SH-SY5Y (cell line): ENCODE measurements at regions not wholly inside any gene's neighbourhood (a gene's known extent, or its start where the extent isn't known, plus 50 kb on each side); places are given as distances from the start of the nearest gene placed in this dataset.

Experiments used
- GATA2 ChIP-seq: IDR thresholded peaks from 2 replicates; pipeline ENCODE4 v1.6.1; 2011; ENCODE audit warnings: mild to moderate bottlenecking, low read depth, low read length
- GATA3 ChIP-seq: IDR thresholded peaks from 2 replicates; pipeline ENCODE4 v1.6.1; 2011; ENCODE audit warnings: low read depth, mild to moderate bottlenecking, low read length, moderate library complexity

DNA sequence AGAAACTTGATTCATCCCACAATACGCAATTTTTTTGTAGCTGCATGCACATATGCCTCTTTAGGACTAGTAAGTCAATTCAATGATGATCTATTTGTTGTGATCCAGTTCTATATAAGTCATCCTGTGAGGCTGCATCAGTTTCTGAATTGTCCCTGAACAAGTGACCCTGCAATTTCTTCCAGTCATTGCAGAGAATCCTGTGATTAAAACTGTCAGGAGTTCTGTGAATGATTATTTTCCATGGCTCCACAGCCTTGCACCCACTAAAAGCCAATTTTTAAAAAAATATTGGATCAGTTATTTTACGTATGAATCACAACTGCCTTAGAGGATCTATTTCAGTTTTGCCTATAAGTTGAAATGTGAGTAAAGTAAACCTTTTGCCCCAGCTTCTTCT is 1585.0 kb upstream of the ACVR2A start:
- TF ChIP-seq GATA3 (no peak), GATA2 (no peak)

DNA sequence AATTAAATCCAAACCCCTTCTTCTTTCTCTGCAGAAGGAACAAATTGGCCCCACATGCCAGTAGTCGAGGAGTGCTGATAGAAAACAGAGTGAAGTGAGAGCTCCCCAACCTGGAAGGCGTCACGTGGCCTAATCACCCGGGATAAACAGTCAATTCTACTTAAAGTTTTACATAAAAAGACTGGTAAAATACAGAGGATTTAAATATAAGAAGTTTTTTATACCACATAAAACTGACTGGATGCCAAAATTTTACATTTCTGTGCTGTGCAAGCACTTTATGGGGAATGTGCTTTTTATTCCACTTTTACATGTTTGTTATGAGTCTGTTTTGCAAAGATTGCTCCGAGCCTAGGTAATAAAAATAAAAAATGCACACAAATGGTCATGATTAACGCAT is 1586.8 kb upstream of the ACVR2A start:
- no peak for TF ChIP-seq GATA3
- no peak for TF ChIP-seq GATA2

DNA sequence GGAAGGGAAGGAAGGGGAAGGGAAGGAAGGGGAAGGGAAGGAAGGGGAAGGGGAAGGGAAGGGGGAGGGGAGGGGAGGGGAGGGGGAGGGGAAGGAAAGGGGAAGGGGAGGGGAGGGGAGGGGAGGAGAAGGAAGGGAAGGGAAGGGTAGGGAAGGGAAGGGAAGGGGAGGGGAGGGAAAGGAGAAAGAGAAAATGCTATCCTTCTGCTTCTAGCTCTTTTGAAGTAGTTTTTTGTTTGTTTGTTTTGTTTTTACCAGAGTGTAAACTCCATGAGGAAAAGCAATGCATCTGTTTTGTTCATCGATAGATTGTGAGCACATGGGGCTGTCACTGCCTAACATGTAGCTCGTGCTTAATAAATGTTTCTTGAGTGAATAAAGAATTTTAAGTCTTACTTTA is 1592.7 kb upstream of the ACVR2A start:
- TF ChIP-seq GATA2: no peak
- no peak for TF ChIP-seq GATA3

DNA sequence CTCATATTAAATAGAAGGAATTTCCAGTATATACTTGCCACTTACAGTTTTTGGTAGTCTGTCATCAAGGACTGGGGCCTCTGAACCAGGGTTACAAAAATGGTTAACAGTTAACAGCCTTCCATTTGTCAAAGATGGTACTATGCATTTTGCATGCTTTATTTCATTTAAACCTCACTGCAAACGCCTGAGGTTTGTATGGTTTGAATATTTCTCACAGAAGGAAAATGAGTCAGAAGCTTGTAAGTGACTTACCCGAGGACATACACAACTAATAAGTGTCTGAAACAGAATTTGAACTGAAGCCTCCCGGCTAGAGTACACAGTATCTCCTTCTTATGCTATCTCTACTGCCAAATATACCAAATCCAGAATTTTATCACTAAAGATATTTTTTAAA is 1593.5 kb upstream of the ACVR2A start:
- no peak for TF ChIP-seq GATA2

DNA sequence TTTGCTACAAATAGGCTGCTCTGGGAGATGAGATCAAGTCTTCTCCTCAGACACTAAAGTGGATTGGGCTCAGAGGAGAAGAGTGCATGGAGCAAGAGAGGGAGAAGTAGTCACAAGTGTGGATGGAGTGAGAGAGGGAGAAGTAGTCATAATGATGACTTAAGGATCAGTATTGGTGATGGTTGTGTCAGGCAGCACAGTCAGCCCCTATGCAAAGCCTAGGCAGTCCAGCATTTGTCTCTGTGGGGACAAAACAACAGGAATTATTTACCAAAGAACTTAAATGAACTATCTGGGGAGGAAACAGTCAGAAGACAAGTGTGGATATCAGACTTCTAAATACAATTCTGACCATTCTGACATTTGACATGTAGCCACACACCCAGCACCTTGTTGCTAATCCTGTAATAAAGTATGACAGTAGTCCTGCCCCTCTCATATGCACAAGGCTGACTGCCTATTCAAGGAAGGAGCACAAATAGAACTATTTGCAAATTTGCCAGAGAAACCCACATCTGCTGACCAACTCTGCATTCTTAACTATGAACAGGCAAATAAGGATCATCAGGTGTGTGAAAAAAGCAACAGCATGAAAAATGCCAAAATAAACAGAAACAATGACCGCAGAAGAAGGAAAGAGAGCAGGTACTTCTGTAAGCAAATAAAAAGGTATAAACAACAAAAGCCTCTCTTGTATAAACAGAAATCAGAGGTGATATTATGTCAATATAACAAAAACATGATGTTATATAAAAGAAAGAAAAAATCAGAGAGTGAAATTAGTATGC is 1597.9 kb upstream of the ACVR2A start:
- TF ChIP-seq GATA2 (no peak), GATA3 (no peak)

DNA sequence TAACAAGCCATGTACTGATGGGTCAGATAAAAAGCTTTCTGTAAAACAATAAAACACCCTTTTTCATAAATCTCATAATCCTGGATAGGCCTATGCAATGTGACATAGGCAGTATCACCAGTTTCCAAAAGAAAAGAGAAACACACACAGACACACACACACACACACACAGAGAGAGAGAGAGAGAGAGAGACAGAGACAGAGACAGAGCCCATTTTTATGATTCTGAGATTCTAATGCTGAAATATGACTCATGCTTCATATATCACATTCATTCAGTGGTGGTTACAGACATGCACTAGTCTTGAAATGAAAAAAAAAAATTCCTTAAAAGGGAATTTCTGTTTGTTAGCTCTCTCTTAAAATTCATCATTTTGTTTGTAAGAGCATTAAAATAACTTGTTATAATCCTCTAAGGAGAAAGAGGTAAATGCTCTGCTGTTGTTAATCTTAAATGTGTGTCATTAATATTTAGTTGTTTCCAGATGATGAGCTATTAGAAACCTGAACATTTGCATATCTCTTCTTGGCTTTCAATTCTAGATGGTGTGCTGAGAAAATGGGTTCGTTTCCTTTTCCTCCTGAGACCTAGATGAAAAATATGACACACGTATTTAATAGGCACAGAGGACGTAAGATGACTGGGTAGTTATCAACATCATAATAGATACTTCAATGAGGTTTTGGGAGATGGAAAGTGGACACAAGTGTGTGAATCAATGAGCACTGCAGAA is 1598.7 kb upstream of the ACVR2A start:
- TF ChIP-seq GATA3 (no peak), GATA2 (no peak)

DNA sequence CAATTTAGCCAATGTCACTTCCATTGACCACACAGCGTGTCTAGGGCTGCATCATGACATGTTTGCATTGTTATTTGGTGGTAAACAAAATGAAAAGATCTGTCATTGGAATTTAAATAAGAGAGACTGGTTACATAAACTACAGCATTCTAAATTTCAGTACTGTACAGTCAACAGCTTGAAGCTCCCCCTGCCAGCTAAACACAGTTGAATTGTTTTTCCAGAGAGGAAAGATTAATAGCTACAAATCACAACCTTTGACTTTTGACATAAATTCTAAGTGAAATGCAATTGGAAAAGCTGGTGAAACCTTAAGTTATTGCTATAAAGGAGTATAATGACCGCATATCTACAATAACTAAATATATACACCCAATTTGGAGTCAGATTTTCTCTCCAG is 1600.0 kb upstream of the ACVR2A start:
- TF ChIP-seq GATA2 (no peak), GATA3 (no peak)

DNA sequence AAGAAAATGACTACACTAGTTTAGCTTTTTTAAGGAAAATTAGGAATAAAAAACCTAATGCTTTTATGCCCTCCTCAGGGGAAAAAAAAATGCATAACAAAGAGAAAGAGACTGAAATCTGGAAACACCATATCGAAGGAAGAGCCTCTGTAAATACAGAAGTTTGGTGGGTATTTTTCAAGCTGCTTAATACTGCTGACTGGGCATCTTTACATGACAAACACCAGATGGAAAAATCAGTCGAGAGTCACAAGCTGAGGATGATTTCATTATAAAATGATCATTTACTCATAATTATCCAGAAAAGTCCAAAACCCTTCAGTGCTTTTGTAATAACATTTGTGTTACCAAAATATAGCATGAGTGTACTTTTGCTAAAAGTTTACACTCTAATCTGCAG is 1600.7 kb upstream of the ACVR2A start:
- TF ChIP-seq GATA3: no peak
- no peak for TF ChIP-seq GATA2

DNA sequence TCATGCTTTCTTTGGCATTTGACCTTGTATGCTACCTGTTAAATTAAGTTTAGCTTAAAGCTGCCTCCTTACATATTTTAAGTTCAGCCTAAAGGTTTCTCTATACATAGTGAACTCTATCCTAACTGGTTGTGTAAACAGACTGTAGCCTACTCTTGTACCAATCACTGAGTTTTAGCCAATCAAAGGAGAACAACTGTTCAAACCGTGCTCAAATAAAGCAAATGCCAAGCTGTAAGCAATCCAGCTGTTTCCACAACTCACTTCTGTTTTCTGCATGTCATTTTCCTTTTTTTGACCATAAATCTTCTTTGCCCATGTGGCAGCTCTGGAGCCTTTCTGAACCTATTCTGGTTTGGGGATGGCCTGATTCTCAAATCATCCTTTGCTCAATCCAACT is 1603.8 kb upstream of the ACVR2A start:
- TF ChIP-seq GATA3 (no peak), GATA2 (no peak)

DNA sequence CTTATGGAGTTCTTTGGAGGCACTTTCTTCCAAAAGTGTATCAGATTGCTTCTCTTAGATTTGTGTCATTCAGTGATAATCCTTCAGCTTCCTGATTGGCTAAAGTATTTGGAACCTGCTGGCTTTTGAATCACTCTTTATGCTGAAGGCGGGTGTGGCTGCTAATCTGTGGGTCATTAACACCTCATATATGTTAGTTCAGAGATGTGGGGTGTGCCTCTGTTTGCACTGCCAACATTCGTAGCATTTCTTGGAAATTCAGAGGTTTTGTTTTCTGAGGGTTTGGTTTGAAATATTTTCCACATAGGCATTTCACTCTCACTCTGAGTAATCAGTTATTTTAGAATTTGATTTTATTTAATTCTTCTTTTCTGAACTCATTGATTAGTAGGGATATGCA is 1604.4 kb upstream of the ACVR2A start:
- no peak for TF ChIP-seq GATA3
- no peak for TF ChIP-seq GATA2

DNA sequence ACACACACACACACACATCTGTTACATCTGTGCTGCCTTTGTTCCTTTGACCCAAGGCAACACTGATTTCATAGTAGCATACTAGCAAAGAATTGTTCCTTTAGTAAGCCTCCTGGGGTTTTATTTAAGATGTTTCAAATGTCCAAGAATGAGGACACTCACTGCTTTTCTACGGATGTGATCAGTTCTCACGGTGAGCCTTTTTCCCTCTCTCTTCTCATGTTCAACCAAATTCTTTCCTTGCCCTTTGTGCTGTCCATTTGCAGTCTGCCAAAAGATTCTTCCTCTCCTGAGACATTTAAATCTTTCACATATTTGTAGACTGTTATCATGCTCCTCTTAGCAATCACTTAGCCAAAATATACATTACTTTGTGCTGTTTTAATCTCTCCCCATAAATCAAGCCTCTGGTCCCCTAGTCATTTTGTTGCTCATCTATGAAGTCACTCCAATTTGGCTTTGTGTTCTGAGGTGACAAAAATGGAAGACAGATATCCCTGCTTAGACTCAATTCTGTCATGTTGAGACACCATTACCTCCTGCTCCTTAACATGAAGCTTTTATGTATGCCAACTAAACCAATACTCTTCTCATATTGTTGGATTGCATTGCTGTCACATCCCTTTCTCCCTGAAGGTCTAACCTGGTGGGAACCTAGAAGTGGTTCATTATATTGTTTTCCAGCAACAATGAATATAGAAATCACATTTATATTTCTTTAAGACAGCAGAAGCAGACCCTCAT is 1605.3 kb upstream of the ACVR2A start:
- TF ChIP-seq GATA3 (no peak), GATA2 (no peak)

DNA sequence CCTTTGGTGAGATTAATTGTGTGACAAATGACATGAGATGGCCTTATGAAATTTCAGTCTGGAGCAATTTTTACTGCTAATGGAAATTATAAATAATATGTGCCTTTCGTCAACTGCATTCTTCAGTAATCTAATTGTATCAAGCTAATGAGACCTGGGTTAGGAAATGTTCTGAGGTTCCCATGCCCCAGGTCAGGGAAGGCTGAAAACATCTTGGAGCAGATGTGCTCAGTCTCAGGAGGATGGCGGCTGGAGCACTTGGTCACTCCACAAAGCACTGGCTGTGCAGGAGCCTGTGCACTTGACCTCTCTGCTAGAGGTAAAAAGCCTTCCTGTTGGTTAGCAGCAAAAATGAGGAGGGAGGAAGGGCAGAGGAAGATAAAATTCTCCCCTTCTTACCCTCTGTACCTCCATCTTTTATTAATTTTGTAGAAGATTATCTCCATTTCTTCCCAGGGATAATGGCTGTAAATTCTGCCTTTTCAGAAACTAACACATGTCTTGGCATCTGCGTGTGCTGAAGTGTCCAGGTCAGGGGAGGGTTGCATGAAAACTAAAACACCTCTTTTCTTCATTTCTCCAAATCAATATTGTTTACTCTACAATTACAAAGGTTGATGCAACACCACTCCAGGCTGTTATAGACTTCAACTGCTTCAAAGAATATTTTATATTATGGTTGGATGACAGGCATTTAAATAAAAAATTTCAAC is 1606.4 kb upstream of the ACVR2A start:
- TF ChIP-seq GATA3 (no peak), GATA2 (no peak)

DNA sequence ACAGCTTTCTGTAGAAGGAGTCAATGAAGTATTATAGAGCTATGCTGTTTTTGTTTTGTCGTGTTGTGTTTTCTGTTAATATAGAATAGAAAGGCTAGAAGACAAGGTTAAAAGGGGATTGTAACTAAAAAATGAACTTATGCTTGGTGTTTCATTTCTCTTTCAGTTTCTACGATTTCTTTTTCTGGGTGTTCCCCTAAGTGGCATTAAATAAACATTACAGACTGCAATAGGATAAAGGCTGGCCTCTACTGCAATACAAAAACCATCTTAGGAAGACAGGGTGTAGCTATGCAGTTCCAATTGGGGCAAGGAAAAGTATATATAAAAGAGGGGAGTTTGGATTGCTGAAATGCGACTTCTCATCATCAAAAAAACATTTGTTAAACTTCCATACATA is 1609.7 kb upstream of the ACVR2A start:
- TF ChIP-seq GATA3 (no peak), GATA2 (no peak)

DNA sequence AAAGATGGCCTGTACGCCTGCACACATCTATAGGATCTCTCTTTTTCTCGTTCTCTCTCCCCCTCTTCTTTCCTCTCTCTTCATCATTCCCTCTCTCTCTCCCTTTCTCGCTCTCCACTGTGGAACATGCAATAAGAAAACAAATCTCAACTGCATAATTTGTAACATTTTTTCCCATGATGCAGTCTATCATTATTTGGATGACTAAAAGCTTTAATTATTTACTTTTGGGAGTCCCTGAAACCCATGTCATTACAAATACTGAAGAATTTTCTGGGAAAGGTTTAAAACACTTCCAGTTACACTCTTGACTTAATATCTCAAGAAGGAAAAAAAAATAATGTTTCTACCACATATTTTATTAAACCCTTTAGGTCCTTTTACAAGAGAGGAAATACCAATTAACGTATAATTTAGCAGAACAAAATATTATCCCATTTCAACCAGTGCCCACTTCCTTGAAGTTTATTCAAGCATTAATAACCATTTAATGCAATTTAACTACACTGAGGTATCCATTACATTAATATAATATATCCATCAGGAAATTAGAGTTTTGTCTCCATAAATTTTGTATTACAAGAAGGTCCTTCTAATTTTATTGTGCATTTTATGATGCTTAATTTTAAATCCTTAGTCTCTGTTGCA is 1615.2 kb upstream of the ACVR2A start:
- TF ChIP-seq GATA2: no peak
- no peak for TF ChIP-seq GATA3
